ENCODE measurements at regions not wholly inside any gene's neighbourhood (a gene's known extent, or its start where the extent isn't known, plus 50 kb on each side); places are given as distances from the start of the nearest gene placed in this dataset.

- no peak for TF ChIP-seq CTCF (IDR thresholded peaks at IDR 0.05; ENCODE audit: low read length)
- TF ChIP-seq EZH2 (IDR thresholded peaks at IDR 0.05; ENCODE audit: borderline replicate concordance, low read length): no peak
Observed at GRCh38 chr12:98296462-98297079, 218.8 kb upstream of the TMPO start.
